Tibial nerve (tissue), 4 donors: ENCODE measurements at regions not wholly inside any gene's neighbourhood (a gene's known extent, or its start where the extent isn't known, plus 50 kb on each side); places are given as distances from the start of the nearest gene placed in this dataset.

Experiments
- DNase-seq, 2 donors: peaks; one replicate each; pipeline ENCODE4 v3.0.0-alpha.2; 2019; ENCODE audit warnings: low spot score in 2 of 2
- H3K27ac ChIP-seq, 4 donors: fragments of 200-600 bp; sonication (generic) in 3 of 4; one replicate each; pipeline ENCODE4 v1.5.1; 2017 to 2019; ENCODE audit warnings: mild to moderate bottlenecking in 1 of 4
- H3K27me3 ChIP-seq, 2 donors: fragments of 200-600 bp; sonication (generic) in 1 of 2; one replicate each; pipeline versions ENCODE4 v1.5.1 to v1.6.0; 2017 to 2019
- H3K36me3 ChIP-seq, 3 donors: fragments of 200-600 bp; sonication (generic); one replicate each; pipeline ENCODE4 v1.5.1; 2018 to 2019
- H3K4me1 ChIP-seq, 4 donors: fragments of 200-600 bp; sonication (generic) in 3 of 4; one replicate each; pipeline ENCODE4 v1.5.1; 2017 to 2019
- H3K4me3 ChIP-seq, 4 donors: fragments of 200-600 bp; sonication (generic) in 3 of 4; one replicate each; pipeline ENCODE4 v1.5.1; 2017 to 2019; ENCODE audit warnings: mild to moderate bottlenecking in 1 of 4, moderate library complexity in 1 of 4
- H3K9me3 ChIP-seq, 4 donors: fragments of 200-600 bp; sonication (generic) in 3 of 4; one replicate each; pipeline ENCODE4 v1.5.1; 2017 to 2019
- EP300 ChIP-seq, 2 donors: sonication (generic); formaldehyde crosslinking; IDR thresholded peaks; one replicate each; pipeline ENCODE4 v1.6.1; 2017; ENCODE audit warnings: antibody characterized with exemption in 2 of 2, mild to moderate bottlenecking in 1 of 2
- POLR2A ChIP-seq, 2 donors: fragments of 450-650 bp; IDR thresholded peaks; one replicate each; pipeline ENCODE4 v1.6.1; 2017; ENCODE audit warnings: antibody characterized with exemption in 2 of 2, mild to moderate bottlenecking in 2 of 2, moderate library complexity in 2 of 2
- WGBS, 2 donors: methylation state at CpG; one replicate each; pipeline ENCODE4 v1.1.5; 2018; 5-methylcytosine and 5-hydroxymethylcytosine counted together
- TF ChIP-seq, protein P1 (sequence below), 5 experiments: fragments of 200-600 bp in 3 of 5; fragments of 450-650 bp in 2 of 5; sonication (generic) in 3 of 5; IDR thresholded peaks; one replicate each; pipeline ENCODE4 v1.5.1; 2016 to 2019; ENCODE audit warnings: antibody characterized with exemption in 5 of 5, mild to moderate bottlenecking in 3 of 5, moderate library complexity in 2 of 5

GRCh38 chr2:126306539-126306938 lies 349.4 kb upstream of the GYPC start:
- Histone ChIP-seq H3K4me1 (no peaks in the 10 kb centered on the region), H3K27ac (no peak overlapping the region), H3K27me3 (no peaks in the 10 kb centered on the region), H3K9me3 (no peaks in the 10 kb centered on the region), H3K4me3 (no peak overlapping the region), H3K36me3 (no peaks in the 10 kb centered on the region)
- WGBS, 2 donors, result 85 to 90% methylated on average over 4 of the region's 4 CpGs
- TF ChIP-seq EP300 (IDR thresholded peaks at IDR 0.05) (no peak), POLR2A (IDR thresholded peaks at IDR 0.05) (no peak)
- TF ChIP-seq, protein P1, sequence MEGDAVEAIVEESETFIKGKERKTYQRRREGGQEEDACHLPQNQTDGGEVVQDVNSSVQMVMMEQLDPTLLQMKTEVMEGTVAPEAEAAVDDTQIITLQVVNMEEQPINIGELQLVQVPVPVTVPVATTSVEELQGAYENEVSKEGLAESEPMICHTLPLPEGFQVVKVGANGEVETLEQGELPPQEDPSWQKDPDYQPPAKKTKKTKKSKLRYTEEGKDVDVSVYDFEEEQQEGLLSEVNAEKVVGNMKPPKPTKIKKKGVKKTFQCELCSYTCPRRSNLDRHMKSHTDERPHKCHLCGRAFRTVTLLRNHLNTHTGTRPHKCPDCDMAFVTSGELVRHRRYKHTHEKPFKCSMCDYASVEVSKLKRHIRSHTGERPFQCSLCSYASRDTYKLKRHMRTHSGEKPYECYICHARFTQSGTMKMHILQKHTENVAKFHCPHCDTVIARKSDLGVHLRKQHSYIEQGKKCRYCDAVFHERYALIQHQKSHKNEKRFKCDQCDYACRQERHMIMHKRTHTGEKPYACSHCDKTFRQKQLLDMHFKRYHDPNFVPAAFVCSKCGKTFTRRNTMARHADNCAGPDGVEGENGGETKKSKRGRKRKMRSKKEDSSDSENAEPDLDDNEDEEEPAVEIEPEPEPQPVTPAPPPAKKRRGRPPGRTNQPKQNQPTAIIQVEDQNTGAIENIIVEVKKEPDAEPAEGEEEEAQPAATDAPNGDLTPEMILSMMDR (IDR thresholded peaks at IDR 0.05), result no peak
- DNase-seq, result no peak

DNA sequence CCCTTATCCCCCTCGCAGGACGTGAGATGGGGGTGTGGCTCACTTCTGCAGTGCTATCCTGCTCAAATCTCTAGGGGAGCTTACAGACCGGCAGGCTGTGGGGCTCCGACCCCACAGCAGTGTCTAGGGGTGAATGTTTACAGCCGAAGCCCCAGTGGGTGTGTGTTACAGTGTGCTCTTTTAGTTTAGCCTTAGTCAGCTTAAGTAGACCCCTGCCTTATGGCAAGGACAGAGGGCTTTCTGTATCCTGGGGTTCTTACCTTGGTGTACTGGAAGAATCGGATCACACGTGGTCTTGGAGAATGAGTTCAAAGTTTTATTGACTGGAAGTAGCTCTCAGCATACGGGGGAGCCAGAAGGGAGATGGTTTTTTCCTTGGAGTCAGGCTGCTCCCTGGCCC lies 348.2 kb upstream of the GYPC start:
- TF ChIP-seq EP300 (IDR thresholded peaks at IDR 0.05), result no peak
- TF ChIP-seq POLR2A (IDR thresholded peaks at IDR 0.05), result no peak
- TF ChIP-seq, protein P1 (IDR thresholded peaks at IDR 0.05), result no peak
- H3K27ac ChIP-seq, result no peak overlapping the region
- H3K27me3 ChIP-seq, result no peaks in the 10 kb centered on the region
- no peaks in the 10 kb centered on the region for H3K36me3 ChIP-seq
- H3K4me3 ChIP-seq, result no peak overlapping the region
- no peaks in the 10 kb centered on the region for H3K9me3 ChIP-seq
- H3K4me1 ChIP-seq, result no peaks in the 10 kb centered on the region
- WGBS, 2 donors, result 52 to 57% methylated on average over 8 of the region's 8 CpGs
- no peak for DNase-seq

DNA sequence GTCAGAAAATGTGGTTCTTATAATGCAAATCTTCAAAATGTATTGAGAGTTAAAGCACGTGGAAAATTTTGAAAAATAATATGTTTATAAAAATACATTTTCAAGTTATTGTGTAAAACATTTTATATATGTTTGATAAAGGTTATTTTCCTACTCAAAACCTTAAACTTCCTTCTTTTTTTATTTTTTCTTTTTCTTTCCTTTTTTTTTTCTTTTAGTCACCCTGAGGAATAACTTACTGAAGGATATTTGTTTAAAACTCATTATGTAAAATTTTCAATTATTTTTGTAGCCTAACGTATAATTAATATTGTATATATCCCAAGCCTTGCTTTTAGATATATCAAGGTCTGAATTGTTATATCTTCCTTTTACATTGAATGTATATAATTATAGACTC lies 346.8 kb upstream of the GYPC start:
- WGBS, 2 donors, result 88 to 93% methylated on average over 2 of the region's 2 CpGs
- Histone ChIP-seq H3K4me1 (no peaks in the 10 kb centered on the region), H3K4me3 (no peak overlapping the region), H3K27ac (no peak overlapping the region), H3K36me3 (no peaks in the 10 kb centered on the region), H3K9me3 (no peaks in the 10 kb centered on the region), H3K27me3 (no peaks in the 10 kb centered on the region)
- no peak for DNase-seq
- TF ChIP-seq EP300 (IDR thresholded peaks at IDR 0.05) (no peak), POLR2A (IDR thresholded peaks at IDR 0.05) (no peak)
- TF ChIP-seq, protein P1 (IDR thresholded peaks at IDR 0.05), result no peak

DNA sequence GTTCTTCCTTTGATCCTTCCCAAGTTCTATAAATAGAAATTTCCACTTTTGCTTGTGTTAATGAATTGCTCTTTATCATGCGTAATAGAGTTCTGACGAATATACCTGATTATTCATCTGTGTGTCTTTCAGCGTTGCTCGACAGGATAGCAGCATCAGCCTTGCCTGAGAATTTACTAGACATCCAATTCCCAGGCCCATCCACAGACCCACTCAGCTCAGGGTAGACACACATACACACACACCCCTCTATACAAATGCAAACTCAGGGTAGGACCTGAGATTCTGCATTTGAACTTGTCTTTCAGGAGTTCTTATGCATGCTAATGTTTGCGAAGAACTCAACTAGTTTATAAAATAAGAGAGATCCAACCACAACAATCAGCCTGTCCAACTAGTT lies 343.4 kb upstream of the GYPC start:
- WGBS, 2 donors, result 90 to 93% methylated on average over 5 of the region's 5 CpGs
- TF ChIP-seq EP300 (IDR thresholded peaks at IDR 0.05) (no peak), POLR2A (IDR thresholded peaks at IDR 0.05) (no peak)
- TF ChIP-seq, protein P1 (IDR thresholded peaks at IDR 0.05), result no peak

DNA sequence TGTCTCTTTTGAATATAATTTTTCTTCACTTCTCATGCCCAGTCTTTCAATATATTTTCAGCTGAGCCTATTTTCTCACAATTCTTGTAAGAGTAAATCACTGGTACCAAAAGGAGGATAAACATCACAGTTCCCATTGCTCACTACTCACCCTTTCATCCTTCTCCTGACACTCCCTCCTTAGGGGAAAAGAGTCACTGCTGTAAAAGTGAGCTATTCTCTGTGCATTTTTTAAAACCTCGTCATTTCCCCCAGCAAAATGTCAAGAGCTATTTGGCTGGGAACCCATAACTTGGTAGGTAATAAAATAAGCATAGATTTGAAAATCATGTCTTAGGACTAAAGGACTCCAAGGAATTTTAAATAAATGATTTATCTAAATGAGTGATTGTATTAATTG lies 340.1 kb upstream of the GYPC start:
- Histone ChIP-seq H3K4me1 (no peaks in the 10 kb centered on the region), H3K4me3 (no peak overlapping the region), H3K36me3 (no peaks in the 10 kb centered on the region), H3K9me3 (no peaks in the 10 kb centered on the region), H3K27ac (no peak overlapping the region), H3K27me3 (no peaks in the 10 kb centered on the region)
- 51 to 69% methylated on average over 1 of the region's 1 CpG for WGBS, 2 donors
- no peak for DNase-seq
- TF ChIP-seq EP300 (IDR thresholded peaks at IDR 0.05) (no peak), POLR2A (IDR thresholded peaks at IDR 0.05) (no peak)
- TF ChIP-seq, protein P1 (IDR thresholded peaks at IDR 0.05), result no peak

More for the DNA sequence above, 343.4 kb upstream of the GYPC start:
- no peaks in the 10 kb centered on the region for H3K9me3 ChIP-seq
- no peak overlapping the region for H3K4me3 ChIP-seq
- H3K27ac ChIP-seq, result no peak overlapping the region
- no peaks in the 10 kb centered on the region for H3K27me3 ChIP-seq
- H3K36me3 ChIP-seq, result no peaks in the 10 kb centered on the region
- DNase-seq, result no peak
- no peaks in the 10 kb centered on the region for H3K4me1 ChIP-seq
